Tibial nerve (tissue), 4 donors: ENCODE measurements at regions not wholly inside any gene's neighbourhood (a gene's known extent, or its start where the extent isn't known, plus 50 kb on each side); places are given as distances from the start of the nearest gene placed in this dataset.

ENCODE experiments used
- DNase-seq, 2 donors: peaks; one replicate each; pipeline ENCODE4 v3.0.0-alpha.2; 2019; ENCODE audit warnings: low spot score in 2 of 2
- H3K27ac ChIP-seq, 4 donors: fragments of 200-600 bp; sonication (generic) in 3 of 4; one replicate each; pipeline ENCODE4 v1.5.1; 2017 to 2019; ENCODE audit warnings: mild to moderate bottlenecking in 1 of 4
- H3K27me3 ChIP-seq, 2 donors: fragments of 200-600 bp; sonication (generic) in 1 of 2; one replicate each; pipeline versions ENCODE4 v1.5.1 to v1.6.0; 2017 to 2019
- H3K36me3 ChIP-seq, 3 donors: fragments of 200-600 bp; sonication (generic); one replicate each; pipeline ENCODE4 v1.5.1; 2018 to 2019
- H3K4me1 ChIP-seq, 4 donors: fragments of 200-600 bp; sonication (generic) in 3 of 4; one replicate each; pipeline ENCODE4 v1.5.1; 2017 to 2019
- H3K4me3 ChIP-seq, 4 donors: fragments of 200-600 bp; sonication (generic) in 3 of 4; one replicate each; pipeline ENCODE4 v1.5.1; 2017 to 2019; ENCODE audit warnings: mild to moderate bottlenecking in 1 of 4, moderate library complexity in 1 of 4
- H3K9me3 ChIP-seq, 4 donors: fragments of 200-600 bp; sonication (generic) in 3 of 4; one replicate each; pipeline ENCODE4 v1.5.1; 2017 to 2019
- CTCF ChIP-seq, 5 experiments: fragments of 200-600 bp in 3 of 5; fragments of 450-650 bp in 2 of 5; sonication (generic) in 3 of 5; IDR thresholded peaks; one replicate each; pipeline ENCODE4 v1.5.1; 2016 to 2019; ENCODE audit warnings: antibody characterized with exemption in 5 of 5, mild to moderate bottlenecking in 3 of 5, moderate library complexity in 2 of 5
- EP300 ChIP-seq, 2 donors: sonication (generic); formaldehyde crosslinking; IDR thresholded peaks; one replicate each; pipeline ENCODE4 v1.6.1; 2017; ENCODE audit warnings: antibody characterized with exemption in 2 of 2, mild to moderate bottlenecking in 1 of 2
- POLR2A ChIP-seq, 2 donors: fragments of 450-650 bp; IDR thresholded peaks; one replicate each; pipeline ENCODE4 v1.6.1; 2017; ENCODE audit warnings: antibody characterized with exemption in 2 of 2, mild to moderate bottlenecking in 2 of 2, moderate library complexity in 2 of 2
- WGBS, 2 donors: methylation state at CpG; one replicate each; pipeline ENCODE4 v1.1.5; 2018; 5-methylcytosine and 5-hydroxymethylcytosine counted together

DNA sequence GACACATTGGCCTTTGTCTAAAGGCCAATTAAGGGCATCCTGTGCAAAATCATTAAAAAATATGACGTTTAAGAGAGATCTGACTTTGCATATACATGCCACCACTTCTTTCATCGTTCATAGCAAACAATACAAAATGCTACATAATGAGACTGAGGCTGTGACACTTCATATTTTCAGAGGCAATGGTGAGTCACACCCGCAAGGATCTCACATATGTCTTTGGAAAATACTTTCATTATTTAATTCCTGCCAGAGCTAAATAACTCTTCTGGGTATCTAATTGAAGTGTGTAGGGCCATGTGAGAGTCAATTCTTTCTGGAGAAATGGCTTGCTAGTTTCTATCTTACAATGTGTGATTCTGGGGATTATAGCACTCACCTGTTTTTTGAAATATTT lies 222.8 kb upstream of the NLGN4Y start:
- H3K9me3 ChIP-seq: no peaks in the 10 kb centered on the region
- H3K4me1 ChIP-seq: no peaks in the 10 kb centered on the region
- no peaks in the 10 kb centered on the region for H3K27me3 ChIP-seq
- no peak for DNase-seq
- 38% methylated on average over 3 of the region's 3 CpGs; no CpG with 5 or more reads in 1 of the 2 donors for WGBS, 2 donors
- TF ChIP-seq POLR2A (IDR thresholded peaks at IDR 0.05) (no peak), CTCF (IDR thresholded peaks at IDR 0.05) (no peak), EP300 (IDR thresholded peaks at IDR 0.05) (no peak)
- no peak overlapping the region for H3K27ac ChIP-seq
- no peak overlapping the region for H3K4me3 ChIP-seq
- no peaks in the 10 kb centered on the region for H3K36me3 ChIP-seq

- H3K4me1 ChIP-seq: no peaks in the 10 kb centered on the region
- TF ChIP-seq POLR2A (IDR thresholded peaks at IDR 0.05) (no peak), CTCF (IDR thresholded peaks at IDR 0.05) (no peak), EP300 (IDR thresholded peaks at IDR 0.05) (no peak)
- DNase-seq: no peak
- H3K36me3 ChIP-seq: no peaks in the 10 kb centered on the region
- H3K4me3 ChIP-seq: no peak overlapping the region
- H3K27me3 ChIP-seq: no peaks in the 10 kb centered on the region
- no peaks in the 10 kb centered on the region for H3K9me3 ChIP-seq
- no peak overlapping the region for H3K27ac ChIP-seq
Observed at GRCh38 chrY:14328677-14329345, 195.5 kb upstream of the NLGN4Y start.

GRCh38 chrY:14330362-14330761 lies 194.0 kb upstream of the NLGN4Y start:
- H3K4me3 ChIP-seq: no peak overlapping the region
- H3K9me3 ChIP-seq: no peaks in the 10 kb centered on the region
- no peaks in the 10 kb centered on the region for H3K36me3 ChIP-seq
- H3K4me1 ChIP-seq: no peaks in the 10 kb centered on the region
- DNase-seq: no peak
- no peak for TF ChIP-seq POLR2A (IDR thresholded peaks at IDR 0.05)
- no peak for TF ChIP-seq CTCF (IDR thresholded peaks at IDR 0.05)
- TF ChIP-seq EP300 (IDR thresholded peaks at IDR 0.05): no peak
- no peaks in the 10 kb centered on the region for H3K27me3 ChIP-seq
- H3K27ac ChIP-seq: no peak overlapping the region

DNA sequence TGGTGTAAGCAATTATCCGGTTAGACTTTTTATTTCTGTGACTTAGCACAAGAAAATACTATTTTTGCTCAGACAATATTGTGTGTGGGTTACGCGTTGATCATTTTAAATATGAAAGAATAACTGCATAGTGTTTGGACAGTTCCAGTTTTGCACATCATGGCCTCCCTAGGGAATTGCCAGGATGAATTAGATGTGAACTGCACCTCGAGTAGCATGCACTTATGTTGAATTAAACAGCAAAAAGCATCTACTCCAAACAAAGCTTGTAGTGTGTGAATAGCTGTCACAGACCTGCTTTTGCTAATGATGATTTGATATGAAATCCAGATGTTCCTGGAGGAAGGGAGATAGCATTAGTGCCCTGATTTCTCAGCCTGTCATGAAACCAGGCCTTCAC lies 184.8 kb upstream of the NLGN4Y start:
- WGBS, 2 donors: 64% methylated on average over 4 of the region's 4 CpGs; no CpG with 5 or more reads in 1 of the 2 donors
- no peak overlapping the region for H3K4me3 ChIP-seq

More for the DNA sequence above, 184.8 kb upstream of the NLGN4Y start:
- DNase-seq: no peak
- Histone ChIP-seq H3K27ac (no peak overlapping the region), H3K4me1 (no peaks in the 10 kb centered on the region), H3K9me3 (no peaks in the 10 kb centered on the region), H3K36me3 (no peaks in the 10 kb centered on the region), H3K27me3 (no peaks in the 10 kb centered on the region)
- TF ChIP-seq CTCF (IDR thresholded peaks at IDR 0.05) (no peak), POLR2A (IDR thresholded peaks at IDR 0.05) (no peak), EP300 (IDR thresholded peaks at IDR 0.05) (no peak)
